Small intestine (tissue), 7 donors: ENCODE measurements at regions not wholly inside any gene's neighbourhood (a gene's known extent, or its start where the extent isn't known, plus 50 kb on each side); places are given as distances from the start of the nearest gene placed in this dataset.

Experiments used
- DNase-seq, 2 donors: peaks; one replicate each; pipeline versions ENCODE4 v3.0.0 to v3.0.0-alpha.2; 2013
- FAIRE-seq: peaks from 2 replicates; lab custom pipeline; 2012; peaks lifted over from hg19 to GRCh38; lab: Jason Lieb, UNC
- H3K27ac ChIP-seq, 3 donors: one replicate each; pipeline ENCODE4 v1.5.1; 2013; ENCODE audit warnings: low read length in 2 of 3, mild to moderate bottlenecking in 2 of 3, control low read depth in 1 of 3, inconsistent platforms in 1 of 3, low read depth in 1 of 3, moderate library complexity in 1 of 3
- H3K27me3 ChIP-seq, 3 donors: one replicate each; pipeline ENCODE4 v1.6.1; 2013; ENCODE audit warnings: low read length in 3 of 3, inconsistent platforms in 1 of 3; ENCODE audit not compliant: control insufficient read depth in 3 of 3, insufficient read depth in 3 of 3
- H3K36me3 ChIP-seq, 3 donors: one replicate each; pipeline ENCODE4 v1.6.1; 2013; ENCODE audit warnings: low read length in 3 of 3, inconsistent platforms in 1 of 3, low read depth in 1 of 3, mild to moderate bottlenecking in 1 of 3, moderate library complexity in 1 of 3; ENCODE audit not compliant: control insufficient read depth in 3 of 3, insufficient read depth in 2 of 3
- H3K4me1 ChIP-seq, 3 donors: one replicate each; pipeline ENCODE4 v1.6.1; 2013; ENCODE audit warnings: low read length in 2 of 3, inconsistent platforms in 1 of 3, low read depth in 1 of 3, mild to moderate bottlenecking in 1 of 3, moderate library complexity in 1 of 3; ENCODE audit not compliant: control insufficient read depth in 3 of 3, insufficient read depth in 2 of 3
- H3K4me3 ChIP-seq, 3 donors: one replicate each; pipeline ENCODE4 v1.5.1; 2013; ENCODE audit warnings: low read length in 3 of 3, control low read depth in 1 of 3, inconsistent platforms in 1 of 3, low read depth in 1 of 3, mild to moderate bottlenecking in 1 of 3, moderate library complexity in 1 of 3
- H3K9me3 ChIP-seq, 2 donors: one replicate each; pipeline ENCODE4 v1.6.1; 2013; ENCODE audit warnings: low read depth in 1 of 2, low read length in 1 of 2; ENCODE audit not compliant: control insufficient read depth in 2 of 2, insufficient read depth in 1 of 2
- whole genome bisulfite sequencing, 3 donors: extraction: QIAGEN DNeasy Blood & Tissue Kit; methylation state at CpG; one replicate each; pipeline ENCODE4 v1.1.7; 2013; 5-methylcytosine and 5-hydroxymethylcytosine counted together
- donor health status: healthy with polysubstance abuse.
- donor health status: control.
- donor health status: control.
- donor health status: Bipolar disorder and iron deficiency.
- donor health status: healthy.

- H3K4me1 ChIP-seq = no peaks in the 10 kb centered on the region
- DNase-seq (no peak), FAIRE-seq (no peak)
- no peak overlapping the region for H3K4me3 ChIP-seq
- no peak overlapping the region for H3K27ac ChIP-seq
- H3K9me3 ChIP-seq = peaks cover 0 to 8% of the 10 kb centered on the region in 2 donors
- peaks cover 0 to 3% (median 0%) of the 10 kb centered on the region in 3 donors for H3K27me3 ChIP-seq
- no peaks in the 10 kb centered on the region for H3K36me3 ChIP-seq
- 65 to 67% (median 65%) methylated on average over 3 of the region's 3 CpGs for WGBS, 3 donors
Measured at GRCh38 chr6:152918991-152919390, 63.9 kb downstream of the FBXO5 start.

- DNase-seq (no peak), FAIRE-seq (no peak)
- no peaks in the 10 kb centered on the region for H3K36me3 ChIP-seq
- H3K9me3 ChIP-seq = no peaks in the 10 kb centered on the region
- WGBS, 3 donors = 76 to 87% (median 85%) methylated on average over 3 of the region's 3 CpGs
- H3K4me1 ChIP-seq = no peaks in the 10 kb centered on the region
- no peaks in the 10 kb centered on the region for H3K27me3 ChIP-seq
- H3K27ac ChIP-seq = no peak overlapping the region
- H3K4me3 ChIP-seq = no peak overlapping the region
Measured at GRCh38 chr6:152920016-152920415, 62.8 kb downstream of the FBXO5 start.
